BJ (cell line): ENCODE measurements at regions not wholly inside any gene's neighbourhood (a gene's known extent, or its start where the extent isn't known, plus 50 kb on each side); places are given as distances from the start of the nearest gene placed in this dataset.
"Not testable (repeated sequence)": the region's sequence is repeated elsewhere in the genome, so short reads cannot be mapped to it uniquely, and the experiment has no call there.

Experiments
- CTCF ChIA-PET: fragments of 350-600 bp; formaldehyde crosslinking; extraction: SDS; loops from one replicate; lab custom pipeline; 2021; ENCODE audit warnings: antibody characterized with exemption, inconsistent platforms; lab: Yijun Ruan, JAX
- POLR2A ChIA-PET: fragments of 300-600 bp; sonication (Branson Sonifier 250); formaldehyde crosslinking; extraction: SDS; loops from one replicate; lab custom pipeline; 2021; ENCODE audit warnings: antibody characterized with exemption; lab: Charles Lee
- DNase-seq: peaks from one replicate; pipeline ENCODE4 v3.0.0-alpha.2; 2011; ENCODE audit warnings: low read depth
- H3K27me3 ChIP-seq: 2 replicates; pipeline ENCODE4 v1.6.0; 2011; ENCODE audit warnings: low read length; ENCODE audit not compliant: control insufficient read depth, insufficient read depth
- H3K36me3 ChIP-seq: 2 replicates; pipeline ENCODE4 v1.5.1; 2011; ENCODE audit warnings: low read length; ENCODE audit not compliant: control insufficient read depth, insufficient read depth
- H3K4me3 ChIP-seq: 2 replicates; pipeline ENCODE4 v1.5.1; 2011; ENCODE audit warnings: low read depth, mild to moderate bottlenecking, control low read depth, low read length
- CTCF ChIP-seq: IDR thresholded peaks from 2 replicates; pipeline ENCODE4 v1.5.1; 2011; ENCODE audit warnings: low read depth, mild to moderate bottlenecking, control low read depth, inconsistent platforms, low read length, moderate library complexity; ENCODE audit not compliant: insufficient read depth

GRCh38 chr6:3530515-3530914 lies 73.7 kb upstream of the SLC22A23 start:
- Histone ChIP-seq H3K36me3 (no peaks in the 10 kb centered on the region), H3K4me3 (no peak overlapping the region), H3K27me3 (peaks cover 6% of the 10 kb centered on the region)
- no peak for DNase-seq
- CTCF ChIA-PET: no interaction called here
- TF ChIP-seq CTCF: no peak
- POLR2A ChIA-PET: no interaction called here

DNA sequence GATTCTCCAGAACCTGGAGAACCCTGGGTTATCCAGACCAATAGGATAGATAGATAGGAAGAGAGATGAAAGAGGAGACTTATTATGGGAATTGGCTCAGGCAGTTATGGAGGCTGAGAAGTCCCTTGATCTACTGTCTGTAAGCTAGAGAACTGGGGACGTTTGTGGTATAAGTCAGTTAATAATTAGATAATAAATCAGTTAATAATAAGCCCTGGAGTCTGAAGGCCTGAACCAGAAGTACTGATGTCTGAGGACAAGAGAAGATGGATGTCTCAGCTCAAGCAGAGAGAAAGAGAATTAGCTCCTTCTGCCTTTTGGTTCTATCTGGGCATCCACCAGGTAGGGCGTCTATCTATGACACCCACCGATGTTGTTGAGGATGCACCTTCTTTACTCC lies 72.9 kb upstream of the SLC22A23 start:
- DNase-seq: no peak
- ChIA-PET CTCF (interaction anchor here (1.0 kb wide), 1 partner anchor 10 kb away, joined by 3 read pairs; no protein-coding TSS in a partner anchor), POLR2A (no interaction called here)
- Histone ChIP-seq H3K4me3 (no peak overlapping the region), H3K36me3 (no peaks in the 10 kb centered on the region), H3K27me3 (peaks cover 5% of the 10 kb centered on the region)
- no peak for TF ChIP-seq CTCF

DNA sequence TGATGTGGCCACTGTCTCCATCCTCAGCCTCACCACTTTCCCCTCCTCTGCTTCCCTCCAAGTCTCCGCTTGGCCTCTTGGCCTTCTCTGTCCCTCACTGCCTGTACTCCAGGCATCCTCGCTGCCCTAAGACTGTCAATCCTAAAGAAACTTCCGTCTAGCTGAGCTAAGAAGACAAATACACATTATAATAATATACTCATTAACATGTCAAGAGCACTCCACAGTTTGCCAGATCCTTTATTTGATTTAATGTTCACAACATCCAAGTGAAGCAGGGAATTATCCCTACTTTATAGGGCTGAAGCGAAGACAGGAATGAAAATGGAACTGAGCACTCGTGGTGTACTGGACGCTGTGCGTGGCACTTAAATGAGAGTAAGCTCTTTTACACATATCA lies 72.4 kb upstream of the SLC22A23 start:
- TF ChIP-seq CTCF: no peak
- CTCF ChIA-PET: interaction anchor here (1.0 kb wide), 1 partner anchor 9 kb away, joined by 3 read pairs; no protein-coding TSS in a partner anchor
- H3K27me3 ChIP-seq: peaks cover 5% of the 10 kb centered on the region
- no peaks in the 10 kb centered on the region for H3K36me3 ChIP-seq
- no peak overlapping the region for H3K4me3 ChIP-seq
- no peak for DNase-seq
- POLR2A ChIA-PET: no interaction called here

- CTCF ChIA-PET, H3K36me3 ChIP-seq, DNase-seq, H3K4me3 ChIP-seq, POLR2A ChIA-PET, H3K27me3 ChIP-seq: not testable (repeated sequence)
Measured at GRCh38 chr6:3528081-3528671, 71.3 kb upstream of the SLC22A23 start.

DNA sequence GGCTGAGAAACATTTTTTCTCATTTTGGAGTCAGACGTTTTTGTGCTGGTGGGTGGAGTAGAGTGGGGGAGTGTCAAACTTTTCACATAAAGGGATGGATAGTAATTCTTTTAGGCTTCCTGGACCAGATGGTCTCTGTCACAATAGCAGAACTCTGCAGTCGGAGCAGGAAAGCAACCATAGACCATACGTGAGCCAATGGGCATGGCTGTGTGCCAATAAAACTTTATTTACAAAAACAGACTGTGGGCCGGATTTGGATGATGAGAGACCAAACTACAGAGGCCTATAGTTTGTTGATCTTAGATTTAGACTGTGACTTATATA lies 70.8 kb upstream of the SLC22A23 start:
- TF ChIP-seq CTCF: no peak
- CTCF ChIA-PET: no interaction called here
- Histone ChIP-seq H3K4me3 (no peak overlapping the region), H3K27me3 (peaks cover 5% of the 10 kb centered on the region), H3K36me3 (no peaks in the 10 kb centered on the region)
- DNase-seq: no peak
- POLR2A ChIA-PET: no interaction called here
